ENCODE measurements at regions not wholly inside any gene's neighbourhood (a gene's known extent, or its start where the extent isn't known, plus 50 kb on each side); places are given as distances from the start of the nearest gene placed in this dataset.

DNA sequence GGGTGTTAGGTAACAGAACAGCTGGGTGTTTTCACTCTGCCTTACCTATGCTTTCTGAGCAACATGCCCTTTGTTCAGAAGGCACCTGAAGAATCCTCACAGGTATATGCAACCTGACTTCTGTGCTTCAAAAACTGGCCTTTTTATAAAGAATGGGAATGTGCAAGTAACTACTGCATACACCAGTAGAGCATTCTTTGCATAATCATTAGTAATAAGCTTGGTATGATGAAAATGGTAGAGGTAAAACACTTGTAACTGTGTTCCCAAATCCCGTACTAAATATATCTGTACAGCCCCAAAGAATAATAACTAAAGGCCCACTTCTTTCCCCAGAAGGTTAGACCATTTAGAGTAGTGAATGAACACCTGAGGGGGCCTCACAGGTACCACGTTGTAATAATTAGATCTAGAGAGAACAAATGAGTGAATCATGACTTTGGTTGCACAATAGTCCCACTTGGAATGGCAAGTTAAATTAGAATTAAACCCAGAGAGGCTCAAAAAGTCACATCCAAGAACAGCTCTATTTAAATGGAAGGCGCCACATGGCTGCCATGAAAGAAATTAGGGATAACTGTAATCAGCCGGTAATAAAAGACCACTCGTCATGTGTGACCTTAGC is 413.9 kb downstream of the KLF12 start:
- ChIA-PET POLR2A (interaction anchor here (0.6 to 1.2 kb wide), 4 partner anchors 18 to 1538 kb away, joined by 3 to 4 read pairs (median 4); no protein-coding TSS in a partner anchor), CTCF (interaction anchor here (1.7 kb wide), 1 partner anchor 1537 kb away, joined by 5 read pairs; no protein-coding TSS in a partner anchor)
- TF ChIP-seq, protein P1, sequence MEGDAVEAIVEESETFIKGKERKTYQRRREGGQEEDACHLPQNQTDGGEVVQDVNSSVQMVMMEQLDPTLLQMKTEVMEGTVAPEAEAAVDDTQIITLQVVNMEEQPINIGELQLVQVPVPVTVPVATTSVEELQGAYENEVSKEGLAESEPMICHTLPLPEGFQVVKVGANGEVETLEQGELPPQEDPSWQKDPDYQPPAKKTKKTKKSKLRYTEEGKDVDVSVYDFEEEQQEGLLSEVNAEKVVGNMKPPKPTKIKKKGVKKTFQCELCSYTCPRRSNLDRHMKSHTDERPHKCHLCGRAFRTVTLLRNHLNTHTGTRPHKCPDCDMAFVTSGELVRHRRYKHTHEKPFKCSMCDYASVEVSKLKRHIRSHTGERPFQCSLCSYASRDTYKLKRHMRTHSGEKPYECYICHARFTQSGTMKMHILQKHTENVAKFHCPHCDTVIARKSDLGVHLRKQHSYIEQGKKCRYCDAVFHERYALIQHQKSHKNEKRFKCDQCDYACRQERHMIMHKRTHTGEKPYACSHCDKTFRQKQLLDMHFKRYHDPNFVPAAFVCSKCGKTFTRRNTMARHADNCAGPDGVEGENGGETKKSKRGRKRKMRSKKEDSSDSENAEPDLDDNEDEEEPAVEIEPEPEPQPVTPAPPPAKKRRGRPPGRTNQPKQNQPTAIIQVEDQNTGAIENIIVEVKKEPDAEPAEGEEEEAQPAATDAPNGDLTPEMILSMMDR (IDR thresholded peaks at IDR 0.05; ENCODE audit: unreplicated experiment) = no peak
- intact Hi-C loops (cut with micrococcal nuclease) = no loop called here
- Mint-ChIP-seq H3K9me3 (ENCODE audit: unreplicated experiment) (no peaks in the 10 kb centered on the region), H3K27me3 (ENCODE audit: insufficient read depth, unreplicated experiment) (no peaks in the 10 kb centered on the region), H3K36me3 (ENCODE audit: insufficient read depth, unreplicated experiment) (no peaks in the 10 kb centered on the region), H3K4me3 (ENCODE audit: unreplicated experiment) (no peak overlapping the region), H3K4me1 (ENCODE audit: insufficient read depth, unreplicated experiment) (peaks cover 27% of the 10 kb centered on the region), H3K27ac (ENCODE audit: low read depth, unreplicated experiment) (peak overlapping the region; percentile 27)
- peak; percentile 50 for DNase-seq (ENCODE audit: unreplicated experiment)
- no TSS peak for BruUV-seq (replicated peaks)

GRCh38 chr13:73718246-73718645 is 416.0 kb downstream of the KLF12 start:
- intact Hi-C loops (cut with micrococcal nuclease) = no loop called here
- no TSS peak for BruUV-seq (replicated peaks)
- TF ChIP-seq, protein P1 (IDR thresholded peaks at IDR 0.05; ENCODE audit: unreplicated experiment) = no peak
- DNase-seq (ENCODE audit: unreplicated experiment) = no peak
- Mint-ChIP-seq H3K9me3 (ENCODE audit: unreplicated experiment) (no peaks in the 10 kb centered on the region), H3K27ac (ENCODE audit: low read depth, unreplicated experiment) (no peak overlapping the region), H3K4me3 (ENCODE audit: unreplicated experiment) (no peak overlapping the region), H3K27me3 (ENCODE audit: insufficient read depth, unreplicated experiment) (no peaks in the 10 kb centered on the region), H3K4me1 (ENCODE audit: insufficient read depth, unreplicated experiment) (peaks cover 28% of the 10 kb centered on the region), H3K36me3 (ENCODE audit: insufficient read depth, unreplicated experiment) (no peaks in the 10 kb centered on the region)
- POLR2A ChIA-PET = interaction anchor here (0.7 to 1.2 kb wide), 3 partner anchors 380 to 1490 kb away, joined by 3 read pairs; no protein-coding TSS in a partner anchor
- CTCF ChIA-PET = interaction anchor here (0.6 to 1.7 kb wide), 4 partner anchors 9 to 1540 kb away, joined by 3 to 6 read pairs (median 4); no protein-coding TSS in a partner anchor

DNA sequence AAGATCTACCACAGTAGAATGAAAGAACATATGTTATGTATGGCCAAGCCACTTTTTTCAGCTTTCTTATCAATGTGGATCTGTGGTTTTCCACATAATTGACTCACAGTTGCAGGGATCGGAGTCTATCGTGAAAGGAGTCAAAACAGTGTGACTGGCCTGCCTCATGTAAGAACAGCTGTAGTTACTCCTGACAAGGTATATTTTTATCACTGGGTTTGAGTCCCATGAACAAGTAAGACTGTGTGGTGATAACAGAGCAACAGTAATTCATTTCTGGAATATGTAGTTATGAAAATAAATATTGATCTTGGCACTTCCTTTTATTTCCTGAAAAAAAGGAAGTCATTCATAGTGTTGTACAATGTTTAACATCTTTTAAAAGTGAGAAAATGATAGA is 416.6 kb downstream of the KLF12 start:
- ChIA-PET CTCF (interaction anchor here (0.6 to 1.7 kb wide), 3 partner anchors 50 to 1540 kb away, joined by 3 to 5 read pairs (median 4); no protein-coding TSS in a partner anchor), POLR2A (interaction anchor here (0.7 to 1.2 kb wide), 3 partner anchors 380 to 1507 kb away, joined by 3 to 6 read pairs (median 3); no protein-coding TSS in a partner anchor)
- no peak overlapping the region for H3K4me3 Mint-ChIP-seq (ENCODE audit: unreplicated experiment)
- no peak for DNase-seq (ENCODE audit: unreplicated experiment)
- H3K9me3 Mint-ChIP-seq (ENCODE audit: unreplicated experiment) = no peaks in the 10 kb centered on the region
- H3K4me1 Mint-ChIP-seq (ENCODE audit: insufficient read depth, unreplicated experiment) = peaks cover 28% of the 10 kb centered on the region
- H3K27ac Mint-ChIP-seq (ENCODE audit: low read depth, unreplicated experiment) = peak overlapping the region; percentile 12
- TF ChIP-seq, protein P1 (IDR thresholded peaks at IDR 0.05; ENCODE audit: unreplicated experiment) = no peak
- H3K36me3 Mint-ChIP-seq (ENCODE audit: insufficient read depth, unreplicated experiment) = no peaks in the 10 kb centered on the region
- no TSS peak for BruUV-seq (replicated peaks)
- H3K27me3 Mint-ChIP-seq (ENCODE audit: insufficient read depth, unreplicated experiment) = no peaks in the 10 kb centered on the region
- intact Hi-C loops (cut with micrococcal nuclease) = no loop called here

GRCh38 chr13:73715911-73716510 is 418.2 kb downstream of the KLF12 start:
- TF ChIP-seq, protein P1 (IDR thresholded peaks at IDR 0.05; ENCODE audit: unreplicated experiment) = no peak
- CTCF ChIA-PET = no interaction called here
- H3K9me3 Mint-ChIP-seq (ENCODE audit: unreplicated experiment) = no peaks in the 10 kb centered on the region
- peak overlapping the region; percentile 71 for H3K27ac Mint-ChIP-seq (ENCODE audit: low read depth, unreplicated experiment)
- no TSS peak for BruUV-seq (replicated peaks)
- H3K4me3 Mint-ChIP-seq (ENCODE audit: unreplicated experiment) = no peak overlapping the region
- peak; percentile 29 for DNase-seq (ENCODE audit: unreplicated experiment)
- intact Hi-C loops (cut with micrococcal nuclease) = no loop called here
- POLR2A ChIA-PET = interaction anchor here (0.6 to 1.2 kb wide), 5 partner anchors 51 to 658 kb away, joined by 3 to 5 read pairs (median 3); partner anchors contain the start of gene KLF5
- H3K36me3 Mint-ChIP-seq (ENCODE audit: insufficient read depth, unreplicated experiment) = peaks cover 7% of the 10 kb centered on the region
- no peaks in the 10 kb centered on the region for H3K27me3 Mint-ChIP-seq (ENCODE audit: insufficient read depth, unreplicated experiment)
- peaks cover 28% of the 10 kb centered on the region for H3K4me1 Mint-ChIP-seq (ENCODE audit: insufficient read depth, unreplicated experiment)
